ENCODE measurements at regions not wholly inside any gene's neighbourhood (a gene's known extent, or its start where the extent isn't known, plus 50 kb on each side); places are given as distances from the start of the nearest gene placed in this dataset.

DNA sequence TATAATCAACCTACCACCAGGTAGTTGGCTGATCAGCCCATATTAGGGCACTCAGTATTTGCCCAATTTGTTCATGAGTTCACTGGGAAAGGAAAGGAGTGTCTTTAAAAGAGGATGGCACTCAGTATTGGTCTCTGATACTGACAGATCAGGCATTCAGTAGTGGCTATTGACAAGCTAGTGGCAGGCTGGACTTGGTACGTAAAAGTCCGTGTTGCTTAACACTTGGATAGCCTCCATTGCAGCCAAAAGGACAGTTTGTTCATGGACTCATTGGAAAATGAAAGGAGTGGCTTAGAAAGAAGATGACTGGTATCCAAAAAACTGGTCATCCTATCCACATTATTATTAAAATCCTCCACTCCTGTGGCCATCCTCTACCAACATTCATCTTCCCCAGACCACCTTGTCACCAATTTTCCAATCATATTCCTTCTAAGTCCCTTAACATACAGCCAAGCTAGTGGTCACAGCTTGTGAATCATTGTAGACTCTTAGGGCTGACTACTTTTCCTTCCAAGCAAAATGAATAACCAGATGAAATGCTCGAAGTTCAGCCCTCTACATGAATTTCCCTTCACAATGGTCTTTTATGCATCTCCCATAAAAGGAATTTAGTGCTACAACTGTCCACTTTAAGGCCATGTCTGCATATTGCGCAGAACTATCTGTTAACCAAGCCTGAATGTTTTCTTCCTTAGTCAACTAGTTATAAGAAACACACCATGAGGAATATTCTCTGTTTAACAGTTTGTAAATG, 78.6 kb upstream of the MAGI2 start:
- TF ChIP-seq, protein P1, sequence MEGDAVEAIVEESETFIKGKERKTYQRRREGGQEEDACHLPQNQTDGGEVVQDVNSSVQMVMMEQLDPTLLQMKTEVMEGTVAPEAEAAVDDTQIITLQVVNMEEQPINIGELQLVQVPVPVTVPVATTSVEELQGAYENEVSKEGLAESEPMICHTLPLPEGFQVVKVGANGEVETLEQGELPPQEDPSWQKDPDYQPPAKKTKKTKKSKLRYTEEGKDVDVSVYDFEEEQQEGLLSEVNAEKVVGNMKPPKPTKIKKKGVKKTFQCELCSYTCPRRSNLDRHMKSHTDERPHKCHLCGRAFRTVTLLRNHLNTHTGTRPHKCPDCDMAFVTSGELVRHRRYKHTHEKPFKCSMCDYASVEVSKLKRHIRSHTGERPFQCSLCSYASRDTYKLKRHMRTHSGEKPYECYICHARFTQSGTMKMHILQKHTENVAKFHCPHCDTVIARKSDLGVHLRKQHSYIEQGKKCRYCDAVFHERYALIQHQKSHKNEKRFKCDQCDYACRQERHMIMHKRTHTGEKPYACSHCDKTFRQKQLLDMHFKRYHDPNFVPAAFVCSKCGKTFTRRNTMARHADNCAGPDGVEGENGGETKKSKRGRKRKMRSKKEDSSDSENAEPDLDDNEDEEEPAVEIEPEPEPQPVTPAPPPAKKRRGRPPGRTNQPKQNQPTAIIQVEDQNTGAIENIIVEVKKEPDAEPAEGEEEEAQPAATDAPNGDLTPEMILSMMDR (IDR thresholded peaks at IDR 0.05), result no peak
- TF ChIP-seq, protein P2, sequence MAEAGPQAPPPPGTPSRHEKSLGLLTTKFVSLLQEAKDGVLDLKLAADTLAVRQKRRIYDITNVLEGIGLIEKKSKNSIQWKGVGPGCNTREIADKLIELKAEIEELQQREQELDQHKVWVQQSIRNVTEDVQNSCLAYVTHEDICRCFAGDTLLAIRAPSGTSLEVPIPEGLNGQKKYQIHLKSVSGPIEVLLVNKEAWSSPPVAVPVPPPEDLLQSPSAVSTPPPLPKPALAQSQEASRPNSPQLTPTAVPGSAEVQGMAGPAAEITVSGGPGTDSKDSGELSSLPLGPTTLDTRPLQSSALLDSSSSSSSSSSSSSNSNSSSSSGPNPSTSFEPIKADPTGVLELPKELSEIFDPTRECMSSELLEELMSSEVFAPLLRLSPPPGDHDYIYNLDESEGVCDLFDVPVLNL (CRISPR knock-in tag; IDR thresholded peaks at IDR 0.05; ENCODE audit: borderline replicate concordance, low read depth), result no peak
- TF ChIP-seq ATF1 (CRISPR knock-in tag; IDR thresholded peaks at IDR 0.05), result no peak
- TF ChIP-seq, protein P3, sequence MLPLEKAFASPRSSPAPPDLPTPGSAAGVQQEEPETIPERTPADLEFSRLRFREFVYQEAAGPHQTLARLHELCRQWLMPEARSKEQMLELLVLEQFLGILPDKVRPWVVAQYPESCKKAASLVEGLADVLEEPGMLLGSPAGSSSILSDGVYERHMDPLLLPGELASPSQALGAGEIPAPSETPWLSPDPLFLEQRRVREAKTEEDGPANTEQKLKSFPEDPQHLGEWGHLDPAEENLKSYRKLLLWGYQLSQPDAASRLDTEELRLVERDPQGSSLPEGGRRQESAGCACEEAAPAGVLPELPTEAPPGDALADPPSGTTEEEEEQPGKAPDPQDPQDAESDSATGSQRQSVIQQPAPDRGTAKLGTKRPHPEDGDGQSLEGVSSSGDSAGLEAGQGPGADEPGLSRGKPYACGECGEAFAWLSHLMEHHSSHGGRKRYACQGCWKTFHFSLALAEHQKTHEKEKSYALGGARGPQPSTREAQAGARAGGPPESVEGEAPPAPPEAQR (CRISPR knock-in tag; IDR thresholded peaks at IDR 0.05), result no peak
- TF ChIP-seq, protein P4, sequence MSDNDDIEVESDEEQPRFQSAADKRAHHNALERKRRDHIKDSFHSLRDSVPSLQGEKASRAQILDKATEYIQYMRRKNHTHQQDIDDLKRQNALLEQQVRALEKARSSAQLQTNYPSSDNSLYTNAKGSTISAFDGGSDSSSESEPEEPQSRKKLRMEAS (CRISPR knock-in tag; IDR thresholded peaks at IDR 0.05), result no peak
